GM06990 (cell line): ENCODE measurements at regions not wholly inside any gene's neighbourhood (a gene's known extent, or its start where the extent isn't known, plus 50 kb on each side); places are given as distances from the start of the nearest gene placed in this dataset.

Experiments used
- DNase-seq: peaks from one replicate; pipeline ENCODE4 v3.0.0-alpha.2; 2011; ENCODE audit not compliant: insufficient read length; ENCODE audit errors: extremely low read depth
- H3K27me3 ChIP-seq: replicated peaks from 2 replicates; pipeline ENCODE4 v1.6.0; 2011; ENCODE audit warnings: low read length; ENCODE audit not compliant: control insufficient read depth, insufficient read depth
- H3K36me3 ChIP-seq: 2 replicates; pipeline ENCODE4 v1.5.1; 2011; ENCODE audit warnings: low read length; ENCODE audit not compliant: control insufficient read depth, insufficient read depth
- H3K4me3 ChIP-seq: replicated peaks from 2 replicates; pipeline ENCODE4 v1.5.1; 2011; ENCODE audit warnings: low read depth, mild to moderate bottlenecking, control low read depth, low read length
- TF ChIP-seq, protein P1 (sequence below): IDR thresholded peaks from 2 replicates; pipeline ENCODE4 v1.5.1; 2011; ENCODE audit warnings: low read length, control low read depth, mild to moderate bottlenecking, inconsistent platforms; ENCODE audit not compliant: insufficient read depth, poor library complexity, severe bottlenecking

DNA sequence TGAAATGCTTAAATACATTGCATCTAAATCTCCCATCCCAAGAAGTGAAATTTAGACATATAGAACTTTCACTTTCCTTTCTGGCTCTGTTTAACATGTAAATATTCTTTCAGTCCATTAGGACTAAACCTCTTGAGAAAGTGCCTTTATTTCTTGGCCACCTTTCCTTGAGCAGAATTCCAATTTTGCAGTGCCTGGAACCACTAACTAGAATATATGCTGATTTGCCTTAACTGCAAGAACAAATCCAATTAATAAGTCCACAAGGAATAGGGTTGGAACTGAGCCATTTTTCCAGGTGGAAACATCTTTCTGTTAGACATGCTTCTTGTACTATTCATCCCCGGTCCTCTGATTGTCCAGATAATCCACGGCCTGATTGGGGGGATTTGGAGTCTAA lies 478.0 kb downstream of the ENC1 start:
- TF ChIP-seq, protein P1, sequence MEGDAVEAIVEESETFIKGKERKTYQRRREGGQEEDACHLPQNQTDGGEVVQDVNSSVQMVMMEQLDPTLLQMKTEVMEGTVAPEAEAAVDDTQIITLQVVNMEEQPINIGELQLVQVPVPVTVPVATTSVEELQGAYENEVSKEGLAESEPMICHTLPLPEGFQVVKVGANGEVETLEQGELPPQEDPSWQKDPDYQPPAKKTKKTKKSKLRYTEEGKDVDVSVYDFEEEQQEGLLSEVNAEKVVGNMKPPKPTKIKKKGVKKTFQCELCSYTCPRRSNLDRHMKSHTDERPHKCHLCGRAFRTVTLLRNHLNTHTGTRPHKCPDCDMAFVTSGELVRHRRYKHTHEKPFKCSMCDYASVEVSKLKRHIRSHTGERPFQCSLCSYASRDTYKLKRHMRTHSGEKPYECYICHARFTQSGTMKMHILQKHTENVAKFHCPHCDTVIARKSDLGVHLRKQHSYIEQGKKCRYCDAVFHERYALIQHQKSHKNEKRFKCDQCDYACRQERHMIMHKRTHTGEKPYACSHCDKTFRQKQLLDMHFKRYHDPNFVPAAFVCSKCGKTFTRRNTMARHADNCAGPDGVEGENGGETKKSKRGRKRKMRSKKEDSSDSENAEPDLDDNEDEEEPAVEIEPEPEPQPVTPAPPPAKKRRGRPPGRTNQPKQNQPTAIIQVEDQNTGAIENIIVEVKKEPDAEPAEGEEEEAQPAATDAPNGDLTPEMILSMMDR: no peak
- no peak for DNase-seq
- H3K27me3 ChIP-seq: no peaks in the 10 kb centered on the region
- no peaks in the 10 kb centered on the region for H3K36me3 ChIP-seq
- H3K4me3 ChIP-seq: no peak overlapping the region

DNA sequence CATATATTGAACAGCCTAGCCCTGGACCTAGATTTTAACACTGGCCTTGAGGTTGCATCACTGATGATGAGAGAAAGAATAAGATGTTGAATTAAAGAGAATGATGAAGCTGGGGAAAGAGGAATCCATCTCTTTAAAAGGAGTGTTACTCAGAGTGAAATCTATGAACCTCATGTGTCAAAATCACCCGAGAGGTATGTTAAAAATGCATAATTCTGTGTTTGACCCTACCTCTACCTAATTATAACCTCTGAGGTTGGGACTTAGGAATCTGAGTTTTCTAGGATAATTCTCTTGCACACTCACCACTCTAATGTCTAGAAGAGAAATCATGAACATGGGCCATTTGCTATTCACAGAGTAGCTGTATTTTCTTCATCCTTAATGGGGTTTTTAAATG lies 479.4 kb downstream of the ENC1 start:
- DNase-seq: no peak
- TF ChIP-seq, protein P1: no peak

DNA sequence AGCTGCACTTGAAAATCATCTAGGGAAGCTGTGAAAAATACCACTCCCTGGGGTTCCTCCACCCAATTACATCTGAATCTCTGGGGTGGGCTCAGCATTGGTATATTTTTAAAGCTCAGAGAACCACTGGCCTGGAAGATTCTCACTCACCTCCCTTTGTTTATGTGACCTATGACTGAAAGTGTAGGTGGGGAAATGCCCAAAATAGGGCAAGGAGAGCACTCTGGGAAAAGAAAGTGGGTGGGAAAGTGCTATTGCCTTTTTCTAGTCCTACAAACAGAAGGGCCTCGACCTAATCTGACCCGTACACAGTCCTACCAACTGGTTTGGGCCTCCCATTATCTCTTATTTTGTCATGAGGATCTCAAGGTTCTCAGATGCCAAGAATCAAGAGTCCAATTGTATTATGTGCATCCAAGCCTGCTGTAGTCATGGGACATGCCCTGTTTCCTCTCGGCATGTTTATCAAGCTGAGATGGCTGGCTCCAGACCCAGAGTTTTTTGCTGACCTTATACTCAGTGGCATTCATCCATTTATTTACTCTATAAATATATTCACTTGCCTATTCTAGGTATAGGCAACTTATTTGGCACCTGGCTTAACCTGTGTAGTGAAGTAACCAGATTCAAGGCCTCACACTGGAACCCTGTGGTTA lies 483.7 kb downstream of the ENC1 start:
- DNase-seq: no peak
- TF ChIP-seq, protein P1: no peak
- H3K27me3 ChIP-seq: no peaks in the 10 kb centered on the region
- no peaks in the 10 kb centered on the region for H3K36me3 ChIP-seq
- H3K4me3 ChIP-seq: no peak overlapping the region

More for the DNA sequence above, 479.4 kb downstream of the ENC1 start:
- Histone ChIP-seq H3K27me3 (no peaks in the 10 kb centered on the region), H3K36me3 (no peaks in the 10 kb centered on the region), H3K4me3 (no peak overlapping the region)

DNA sequence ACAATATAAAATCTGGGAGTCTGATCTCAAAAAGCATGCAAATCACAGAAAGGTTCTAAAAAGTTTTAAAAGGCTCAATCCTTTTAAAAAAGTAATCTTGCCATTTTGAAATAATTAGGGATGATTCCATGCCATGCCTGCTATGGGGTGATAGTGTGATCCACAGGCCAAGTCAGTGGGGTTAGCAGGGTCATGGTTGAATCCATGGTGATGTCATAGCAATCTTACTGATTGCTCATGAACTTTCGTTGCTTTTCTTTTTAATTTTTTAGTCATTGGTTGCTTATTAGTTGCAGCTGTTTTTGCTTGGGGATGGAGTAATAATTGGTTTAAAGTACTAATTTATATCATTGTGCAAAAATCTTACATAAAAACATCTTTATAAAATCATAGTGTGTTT lies 485.0 kb downstream of the ENC1 start:
- Histone ChIP-seq H3K36me3 (no peaks in the 10 kb centered on the region), H3K4me3 (no peak overlapping the region), H3K27me3 (no peaks in the 10 kb centered on the region)
- TF ChIP-seq, protein P1: no peak
- no peak for DNase-seq

DNA sequence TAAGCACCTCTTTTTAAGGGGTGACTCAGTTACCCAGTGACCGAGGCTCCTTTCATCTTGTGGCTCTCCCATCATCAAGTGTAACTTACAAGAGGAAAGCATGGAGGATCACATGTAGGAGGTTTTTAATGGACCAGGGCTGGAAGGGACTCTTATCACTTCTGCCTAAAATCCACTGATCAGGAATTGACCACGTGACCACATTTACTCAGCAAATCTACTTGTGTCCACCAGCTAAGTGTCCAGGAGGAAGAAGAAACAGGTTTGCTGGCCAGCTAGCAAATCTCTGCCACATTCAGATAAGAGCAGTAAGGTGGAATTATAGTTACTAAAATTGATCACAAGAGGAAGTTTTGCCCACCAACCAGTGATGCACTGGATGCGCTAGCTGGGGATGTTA lies 486.0 kb downstream of the ENC1 start:
- Histone ChIP-seq H3K4me3 (no peak overlapping the region), H3K36me3 (no peaks in the 10 kb centered on the region), H3K27me3 (no peaks in the 10 kb centered on the region)
- TF ChIP-seq, protein P1: no peak
- DNase-seq: no peak
